ENCODE measurements at regions not wholly inside any gene's neighbourhood (a gene's known extent, or its start where the extent isn't known, plus 50 kb on each side); places are given as distances from the start of the nearest gene placed in this dataset.

DNA sequence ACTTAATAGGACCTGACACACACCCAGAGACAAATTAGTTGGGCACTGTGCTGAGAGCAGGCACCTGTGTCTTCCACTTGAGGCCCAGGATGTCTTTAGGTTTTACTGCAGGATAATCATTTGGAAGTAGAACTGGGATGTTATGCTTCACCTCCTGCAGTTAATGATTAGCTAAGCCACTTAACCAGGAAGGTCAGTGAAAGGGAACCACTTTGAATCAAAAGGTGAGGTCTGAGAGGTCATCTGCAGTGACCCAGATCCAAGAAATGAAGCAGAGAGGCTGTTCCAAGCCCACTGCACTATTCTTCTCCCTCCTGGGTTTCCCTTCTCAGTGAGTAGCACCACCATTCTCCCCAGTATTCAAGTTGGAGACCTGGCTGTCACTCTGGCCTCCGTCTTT is 110.5 kb downstream of the SNX18 start:
- TF ChIP-seq CTCF (IDR thresholded peaks at IDR 0.05 in 4 of 5, conservative IDR thresholded peaks at IDR 0.05 in 1 of 5) (no peak), POLR2A (IDR thresholded peaks at IDR 0.05) (no peak)
